ENCODE measurements at regions not wholly inside any gene's neighbourhood (a gene's known extent, or its start where the extent isn't known, plus 50 kb on each side); places are given as distances from the start of the nearest gene placed in this dataset.

- ATAC-seq: no peak
- no peak for TF ChIP-seq ZNF8 (CRISPR knock-in tag; IDR thresholded peaks at IDR 0.05)
- TF ChIP-seq TOX (CRISPR knock-in tag; IDR thresholded peaks at IDR 0.05; ENCODE audit: borderline replicate concordance): no peak
- TF ChIP-seq ISL1 (CRISPR knock-in tag; IDR thresholded peaks at IDR 0.05): no peak
- no peak for TF ChIP-seq RARB (CRISPR knock-in tag; IDR thresholded peaks at IDR 0.05)
- no peak for TF ChIP-seq OSR1 (CRISPR knock-in tag; IDR thresholded peaks at IDR 0.05)
- TF ChIP-seq CSRNP3 (CRISPR knock-in tag; IDR thresholded peaks at IDR 0.05): no peak
- no peak for TF ChIP-seq ZNF565 (CRISPR knock-in tag; conservative IDR thresholded peaks at IDR 0.05; ENCODE audit: low read depth)
Measured at GRCh38 chr4:126489826-126490463, 1142.8 kb upstream of the INTU start.

- no peak for ATAC-seq
- TF ChIP-seq TSHZ2 (CRISPR knock-in tag; IDR thresholded peaks at IDR 0.05) (no peak), ZNF8 (CRISPR knock-in tag; IDR thresholded peaks at IDR 0.05) (no peak), ZNF70 (CRISPR knock-in tag; IDR thresholded peaks at IDR 0.05) (no peak), ZFP3 (CRISPR knock-in tag; IDR thresholded peaks at IDR 0.05) (no peak), POU6F1 (CRISPR knock-in tag; IDR thresholded peaks at IDR 0.05; ENCODE audit: borderline replicate concordance, low read depth) (no peak), OSR1 (CRISPR knock-in tag; IDR thresholded peaks at IDR 0.05) (no peak), PPARA (CRISPR knock-in tag; IDR thresholded peaks at IDR 0.05; ENCODE audit: borderline replicate concordance) (no peak), CSRNP3 (CRISPR knock-in tag; IDR thresholded peaks at IDR 0.05) (no peak), ZC3H10 (CRISPR knock-in tag; IDR thresholded peaks at IDR 0.05) (no peak)
Measured at GRCh38 chr4:126495163-126495752, 1137.5 kb upstream of the INTU start.

GRCh38 chr4:126512979-126513378, 1119.8 kb upstream of the INTU start:
- peak; percentile 92 for ATAC-seq
- no peak for TF ChIP-seq CREB5 (CRISPR knock-in tag; IDR thresholded peaks at IDR 0.05; ENCODE audit: low read depth)
- TF ChIP-seq PPARA (CRISPR knock-in tag; IDR thresholded peaks at IDR 0.05; ENCODE audit: borderline replicate concordance): no peak
- no peak for TF ChIP-seq CSDC2 (CRISPR knock-in tag; IDR thresholded peaks at IDR 0.05)
- TF ChIP-seq ISL1 (CRISPR knock-in tag; IDR thresholded peaks at IDR 0.05): no peak
- no peak for TF ChIP-seq ZFP30 (CRISPR knock-in tag; IDR thresholded peaks at IDR 0.05)
- no peak for TF ChIP-seq ZNF70 (CRISPR knock-in tag; IDR thresholded peaks at IDR 0.05)

- ATAC-seq: peak; percentile 81
- TF ChIP-seq BACH2 (CRISPR knock-in tag; IDR thresholded peaks at IDR 0.05; ENCODE audit: borderline replicate concordance): no peak
- TF ChIP-seq ZNF565 (CRISPR knock-in tag; conservative IDR thresholded peaks at IDR 0.05; ENCODE audit: low read depth): no peak
- TF ChIP-seq ARNTL (CRISPR knock-in tag; IDR thresholded peaks at IDR 0.05; ENCODE audit: borderline replicate concordance, low read depth): no peak
- TF ChIP-seq TCF4 (CRISPR knock-in tag; IDR thresholded peaks at IDR 0.05; ENCODE audit: borderline replicate concordance): no peak
- TF ChIP-seq OSR1 (CRISPR knock-in tag; IDR thresholded peaks at IDR 0.05): no peak
- TF ChIP-seq ZFP3 (CRISPR knock-in tag; IDR thresholded peaks at IDR 0.05): no peak
- TF ChIP-seq CSDC2 (CRISPR knock-in tag; IDR thresholded peaks at IDR 0.05): no peak
- no peak for TF ChIP-seq ZC3H10 (CRISPR knock-in tag; IDR thresholded peaks at IDR 0.05)
- TF ChIP-seq SNAI2 (CRISPR knock-in tag; IDR thresholded peaks at IDR 0.05): no peak
- no peak for TF ChIP-seq TSHZ2 (CRISPR knock-in tag; IDR thresholded peaks at IDR 0.05)
- TF ChIP-seq ISL1 (CRISPR knock-in tag; IDR thresholded peaks at IDR 0.05): no peak
- no peak for TF ChIP-seq PPARA (CRISPR knock-in tag; IDR thresholded peaks at IDR 0.05; ENCODE audit: borderline replicate concordance)
- no peak for TF ChIP-seq GLIS3 (CRISPR knock-in tag; IDR thresholded peaks at IDR 0.05)
- TF ChIP-seq ZNF70 (CRISPR knock-in tag; IDR thresholded peaks at IDR 0.05): no peak
- no peak for TF ChIP-seq ESRRG (CRISPR knock-in tag; IDR thresholded peaks at IDR 0.05)
- TF ChIP-seq TOX (CRISPR knock-in tag; IDR thresholded peaks at IDR 0.05; ENCODE audit: borderline replicate concordance): no peak
Measured at GRCh38 chr4:126513596-126513995, 1119.2 kb upstream of the INTU start.
